T1000 (cell line): ENCODE measurements at regions not wholly inside any gene's neighbourhood (a gene's known extent, or its start where the extent isn't known, plus 50 kb on each side); places are given as distances from the start of the nearest gene placed in this dataset.
"Not testable (repeated sequence)": the region's sequence is repeated elsewhere in the genome, so short reads cannot be mapped to it uniquely, and the experiment has no call there.

Experiments used
- DNase-seq: peaks from one replicate; lab custom pipeline; 2025; ENCODE audit warnings: mixed read lengths; lab: John Stamatoyannopoulos, UW

DNA sequence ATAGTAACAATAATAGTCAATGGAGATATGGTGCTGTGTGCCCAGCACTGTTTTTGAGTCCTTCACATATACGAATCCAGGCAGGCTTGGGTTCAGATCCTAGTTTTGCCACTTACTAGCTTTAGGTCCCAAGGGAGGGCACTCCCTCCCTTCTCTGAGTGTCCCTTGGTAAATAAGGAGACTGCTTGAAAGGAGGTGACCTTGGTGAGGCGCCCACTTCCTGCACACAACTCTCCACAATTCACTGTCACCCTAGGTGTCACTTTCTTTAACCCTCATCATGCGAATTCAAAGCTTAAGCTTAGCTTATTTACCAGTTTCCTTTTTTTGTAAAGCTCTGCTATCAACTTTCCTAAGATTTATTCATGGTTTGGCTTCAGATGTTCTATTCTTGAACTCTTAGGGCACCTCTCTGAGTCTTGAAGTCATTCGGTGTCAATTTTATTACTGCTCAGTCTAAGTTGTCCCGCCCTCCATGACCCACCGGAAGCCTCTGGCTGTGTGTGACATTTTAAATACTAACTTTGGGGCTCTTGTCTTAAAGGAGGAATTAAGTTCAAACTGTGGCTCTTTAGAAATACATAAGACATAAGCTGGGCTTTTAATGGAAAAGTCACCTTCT, 170.7 kb upstream of the ZNF618 start:
- DNase-seq: no peak

DNA sequence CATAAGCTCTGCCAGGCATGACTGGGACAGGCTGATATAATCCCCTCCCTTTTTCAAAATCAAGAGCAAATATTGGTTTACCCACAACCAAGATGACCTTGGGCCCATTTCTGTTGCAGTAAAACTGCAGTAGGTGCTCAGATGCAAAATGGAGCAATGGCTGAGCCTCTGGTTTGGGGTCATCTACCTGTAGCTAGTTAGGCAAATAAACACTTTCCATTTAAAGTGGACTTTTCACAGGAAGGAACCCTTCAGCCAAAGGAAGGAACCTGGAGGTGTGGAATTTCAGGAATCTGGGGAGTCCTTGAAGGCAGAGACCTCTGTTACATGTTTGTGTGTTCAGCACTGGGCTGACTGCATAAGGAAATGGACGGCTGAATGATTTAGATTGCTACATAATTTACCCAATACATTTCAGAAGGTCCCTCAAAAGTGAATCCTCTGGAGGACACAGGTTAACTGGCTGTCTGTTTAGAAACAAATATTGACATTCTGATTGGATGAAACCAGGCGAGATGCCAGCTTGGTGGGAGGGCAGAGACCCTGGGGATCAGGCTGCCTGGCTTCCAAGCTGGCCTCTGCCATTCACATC, 170.1 kb upstream of the ZNF618 start:
- DNase-seq: no peak

DNA sequence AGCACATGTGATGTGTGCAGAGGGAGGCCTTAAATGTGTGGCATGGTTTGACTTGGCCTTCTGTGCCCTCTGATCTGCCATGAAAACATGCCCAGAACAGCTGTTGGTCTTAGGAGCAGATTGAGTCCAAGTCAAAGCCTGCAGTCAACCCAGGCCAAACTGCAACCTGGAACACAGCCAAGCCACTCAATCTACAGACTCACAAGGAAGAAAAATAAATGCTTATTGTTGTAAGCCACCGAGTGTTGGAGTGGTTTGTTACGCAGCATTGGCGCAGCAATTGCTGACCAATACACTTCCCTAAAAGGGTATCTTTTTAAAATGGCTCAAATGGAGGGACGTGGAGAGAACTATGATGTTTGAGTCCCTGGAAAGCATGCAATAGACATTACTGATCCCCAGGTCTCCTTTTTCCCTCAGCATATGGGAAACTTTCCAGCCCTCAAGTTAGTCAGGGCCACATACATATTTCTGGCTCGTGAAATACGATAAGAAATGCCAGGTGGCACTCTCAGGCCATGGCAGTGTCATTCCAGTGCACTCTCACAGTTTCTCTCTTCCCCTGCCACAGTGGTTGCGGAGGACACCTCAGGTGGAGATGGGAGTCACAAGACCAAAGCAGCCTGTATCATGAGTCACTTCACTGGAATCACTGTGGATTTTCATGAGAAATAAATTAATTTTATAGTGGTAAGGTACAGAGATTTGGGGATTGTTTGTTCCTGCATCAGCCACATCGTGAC, 168.0 kb upstream of the ZNF618 start:
- DNase-seq: no peak

DNA sequence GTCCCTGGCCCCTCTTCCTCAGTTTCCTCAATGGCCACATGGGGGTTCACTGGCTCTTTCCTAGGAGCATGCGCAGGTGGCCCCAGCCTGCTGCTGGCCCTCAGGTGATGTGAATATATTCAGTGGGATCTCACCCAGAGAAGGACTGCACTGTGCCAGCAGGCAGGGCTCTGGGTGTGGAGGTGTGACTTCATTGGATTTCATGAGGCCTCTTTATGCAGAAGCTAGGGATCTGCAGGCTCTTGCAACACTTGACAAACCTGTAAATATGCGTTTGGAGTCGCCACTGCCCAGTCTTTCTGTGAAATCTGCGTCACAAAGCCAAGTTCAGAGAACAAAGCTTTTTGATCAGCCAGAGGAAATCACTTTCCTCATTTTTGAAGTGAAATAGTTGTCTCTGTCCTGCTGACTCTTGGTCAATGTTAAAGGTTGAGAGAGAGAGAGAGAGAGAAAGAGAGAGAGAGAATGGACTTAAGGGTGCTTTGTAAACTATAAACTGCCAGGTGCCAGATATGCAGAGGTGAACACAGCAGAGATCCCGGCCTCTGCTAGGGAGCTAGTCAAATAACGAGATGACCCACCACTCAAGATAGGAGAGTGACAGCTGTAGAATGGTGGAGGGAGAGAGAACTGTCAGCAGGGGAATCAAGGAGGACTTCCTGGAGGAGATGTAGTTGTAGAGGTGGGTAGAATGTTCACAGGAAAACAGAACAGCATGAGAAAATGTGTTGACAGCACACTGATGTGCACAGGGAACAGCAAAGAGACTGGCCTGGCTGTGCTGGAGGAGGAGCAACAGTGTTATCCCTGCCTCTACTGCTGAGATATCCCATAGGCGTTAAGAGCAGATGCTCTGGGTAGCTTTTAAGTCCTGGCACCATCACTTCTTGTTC, 167.0 kb upstream of the ZNF618 start:
- no peak for DNase-seq

DNA sequence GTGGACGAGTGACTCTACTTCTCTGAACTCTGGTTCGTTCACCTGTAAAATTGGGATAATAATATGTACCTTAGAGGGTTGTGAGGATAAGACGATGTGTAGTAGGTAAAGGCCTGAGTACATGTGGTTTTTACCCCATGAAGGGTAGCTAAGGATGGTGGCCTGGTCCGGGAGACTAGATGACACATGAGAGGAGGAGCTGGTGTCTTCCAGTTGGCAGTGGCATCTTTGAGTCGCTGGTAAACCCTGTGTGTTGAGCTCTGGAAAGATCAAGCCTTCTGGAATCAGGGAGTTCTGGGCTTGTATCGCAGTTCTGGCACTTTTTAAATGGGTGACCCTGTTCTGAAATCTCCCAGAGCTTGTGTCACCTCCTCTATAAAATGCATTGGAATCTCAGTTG, 166.4 kb upstream of the ZNF618 start:
- DNase-seq: no peak

DNA sequence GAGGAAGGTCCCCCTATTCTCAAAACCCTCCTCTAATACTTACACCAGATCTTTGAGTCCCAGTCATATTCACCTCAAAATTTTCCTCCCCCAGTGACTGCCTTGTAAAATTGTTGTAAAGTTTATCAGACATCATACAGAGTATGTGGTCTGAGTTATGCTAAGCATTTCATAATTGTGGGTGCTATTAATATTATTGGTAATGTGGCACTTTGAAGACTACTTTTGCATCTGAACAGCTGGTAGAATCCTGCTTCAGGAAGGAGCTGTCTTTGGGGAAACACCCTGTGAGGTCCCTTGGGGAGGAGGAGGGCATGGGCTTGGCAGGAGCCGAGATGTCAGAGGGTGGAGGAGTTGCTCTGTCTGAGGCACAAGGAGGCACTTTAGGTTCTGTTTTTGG, 164.9 kb upstream of the ZNF618 start:
- DNase-seq: no peak

DNA sequence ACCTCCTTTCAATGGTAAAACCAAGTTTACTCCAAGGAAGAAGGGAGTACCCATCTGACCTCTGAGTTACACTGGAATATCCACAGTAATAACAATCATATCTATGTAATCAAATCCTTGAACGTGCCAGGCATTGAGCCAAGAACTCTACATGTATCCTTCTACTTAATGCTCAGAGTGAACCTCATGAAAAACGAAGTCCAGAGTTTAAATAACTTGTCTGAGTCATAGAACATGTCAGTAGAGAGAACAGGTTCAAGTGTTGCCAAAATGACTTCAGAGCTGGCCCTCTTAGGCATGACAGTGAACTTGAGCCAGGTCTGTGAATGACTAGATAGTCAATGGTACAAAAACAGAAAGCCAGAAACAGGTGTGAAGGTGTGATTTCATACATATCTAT, 164.1 kb upstream of the ZNF618 start:
- no peak for DNase-seq

DNA sequence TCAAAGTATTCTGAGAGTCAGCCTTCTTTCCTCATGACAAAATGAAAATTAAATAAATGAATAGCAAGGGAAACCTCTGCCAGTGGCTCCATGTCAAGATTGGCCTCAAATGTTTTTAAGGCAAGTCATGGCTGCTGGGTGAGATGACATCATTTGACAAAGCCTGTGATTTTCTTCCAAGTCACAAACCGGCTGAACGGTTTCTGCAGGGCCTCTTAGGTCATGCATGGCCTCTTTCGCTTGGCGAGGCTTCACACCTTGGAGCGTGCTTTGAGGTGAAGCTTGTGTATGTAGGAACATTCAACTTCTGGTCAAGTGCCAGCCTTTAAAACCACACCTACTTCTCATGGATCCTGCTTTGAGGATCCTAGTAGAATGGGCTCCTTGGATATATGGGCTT, 161.0 kb upstream of the ZNF618 start:
- no peak for DNase-seq

DNA sequence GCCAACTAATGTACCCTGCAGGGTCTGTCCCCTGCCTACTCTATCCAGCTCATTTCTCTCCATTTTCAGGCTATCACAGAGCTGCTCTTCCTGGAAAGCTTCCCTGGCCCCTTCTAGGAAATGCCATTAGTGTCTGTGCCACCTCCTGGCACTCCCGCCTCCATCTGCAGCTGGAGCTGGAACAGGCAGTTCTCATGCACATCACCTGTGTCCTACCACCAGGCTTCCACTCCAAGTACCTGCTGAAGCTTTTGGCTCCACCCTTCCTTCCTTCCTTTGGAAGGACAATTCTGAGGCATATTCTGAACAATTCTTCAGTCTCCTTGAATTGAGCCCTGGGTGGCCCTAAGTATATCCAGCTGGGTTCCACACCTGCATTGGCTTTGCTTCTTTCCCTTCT, 156.2 kb upstream of the ZNF618 start:
- no peak for DNase-seq

DNA sequence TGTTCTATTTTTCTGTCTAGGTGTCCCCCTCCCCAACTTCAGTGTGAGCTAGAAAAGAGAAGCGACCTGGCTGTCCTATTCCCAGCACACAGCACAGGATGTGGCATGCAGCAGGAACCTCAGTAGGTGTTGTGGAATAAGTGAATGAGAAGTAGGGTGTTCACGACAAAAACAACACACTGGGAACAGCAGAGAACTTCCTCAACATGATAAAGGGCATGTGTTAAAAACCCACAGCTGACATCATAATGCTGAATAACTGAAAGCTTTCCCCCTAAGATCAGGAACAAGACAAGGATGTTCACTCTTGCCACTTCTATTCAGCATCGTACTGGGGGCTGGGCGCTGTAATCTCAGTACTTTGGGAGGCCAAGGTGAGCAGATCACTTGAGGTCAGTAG, 155.6 kb upstream of the ZNF618 start:
- no peak for DNase-seq

DNA sequence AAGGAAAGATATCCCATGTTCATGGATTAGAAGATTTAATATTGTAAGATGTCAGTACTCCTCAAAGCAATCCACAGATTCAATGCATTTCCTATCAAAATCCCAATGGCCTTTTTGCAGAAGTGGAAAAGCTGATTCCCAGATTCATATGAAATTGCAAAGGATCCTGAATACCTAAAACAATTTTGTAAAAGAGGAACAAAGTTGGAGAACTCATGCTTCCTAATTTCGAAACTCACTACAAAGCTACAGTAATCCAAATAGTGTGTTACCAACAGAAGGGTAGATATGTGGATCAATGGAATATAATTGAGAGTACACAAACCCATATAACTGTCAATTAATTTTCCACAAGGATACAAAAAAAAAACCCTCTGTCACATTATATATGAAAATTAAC, 154.3 kb upstream of the ZNF618 start:
- no peak for DNase-seq

DNA sequence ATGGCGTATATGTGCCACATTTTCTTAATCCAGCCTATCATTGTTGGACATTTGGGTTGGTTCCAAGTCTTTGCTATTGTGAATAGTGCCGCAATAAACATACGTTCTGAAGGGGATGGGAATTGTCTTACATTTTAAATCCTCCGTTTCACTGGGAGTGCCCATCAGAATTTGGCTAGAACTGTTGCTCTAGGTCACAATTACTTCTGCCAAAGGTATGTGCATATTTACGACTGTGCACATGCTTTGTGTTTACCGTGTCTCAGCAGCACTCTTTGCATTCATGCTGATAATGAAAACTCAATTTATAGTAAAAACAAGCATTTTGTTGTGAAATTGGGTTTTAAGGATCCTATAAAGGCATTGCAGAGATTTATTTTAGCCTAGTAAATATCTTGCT, 151.9 kb upstream of the ZNF618 start:
- no peak for DNase-seq

DNA sequence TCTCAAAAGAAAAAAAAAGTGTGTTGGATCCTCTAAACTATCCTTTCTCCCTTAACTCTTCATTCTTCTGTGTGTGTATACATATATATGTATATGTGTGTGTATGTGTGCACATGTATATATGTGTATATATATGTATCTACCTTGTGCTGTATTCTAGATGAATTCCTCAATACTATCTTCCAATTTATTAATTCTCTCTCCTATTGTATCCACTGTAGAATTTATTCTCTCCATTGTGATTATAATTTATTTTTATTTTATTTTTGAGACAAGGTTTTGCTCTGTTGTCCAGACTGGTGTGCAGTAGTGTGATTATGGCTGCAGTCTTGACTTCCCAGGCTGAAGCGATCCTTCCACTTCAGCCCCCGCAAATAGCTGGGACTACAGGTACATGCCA, 147.1 kb upstream of the ZNF618 start:
- DNase-seq: no peak

DNA sequence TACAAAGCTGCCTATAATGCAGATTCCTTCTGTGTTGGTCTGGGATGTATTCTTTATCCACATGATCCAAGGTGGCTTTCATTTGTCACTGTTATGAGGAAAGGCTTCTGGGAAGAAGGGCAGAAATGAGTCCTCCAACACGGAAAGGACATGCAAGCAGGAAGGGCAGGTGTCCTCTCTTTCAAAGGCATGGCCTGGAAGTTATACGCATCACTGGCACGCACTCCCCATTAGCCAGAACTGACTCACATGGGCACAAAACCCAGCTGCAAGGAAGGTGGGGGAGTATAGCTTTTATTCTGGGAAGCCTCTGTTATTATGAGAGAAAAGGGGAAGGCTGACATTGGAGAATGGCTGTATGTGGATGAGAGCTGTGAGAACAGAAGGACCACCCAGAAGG, 141.3 kb upstream of the ZNF618 start:
- no peak for DNase-seq

DNA sequence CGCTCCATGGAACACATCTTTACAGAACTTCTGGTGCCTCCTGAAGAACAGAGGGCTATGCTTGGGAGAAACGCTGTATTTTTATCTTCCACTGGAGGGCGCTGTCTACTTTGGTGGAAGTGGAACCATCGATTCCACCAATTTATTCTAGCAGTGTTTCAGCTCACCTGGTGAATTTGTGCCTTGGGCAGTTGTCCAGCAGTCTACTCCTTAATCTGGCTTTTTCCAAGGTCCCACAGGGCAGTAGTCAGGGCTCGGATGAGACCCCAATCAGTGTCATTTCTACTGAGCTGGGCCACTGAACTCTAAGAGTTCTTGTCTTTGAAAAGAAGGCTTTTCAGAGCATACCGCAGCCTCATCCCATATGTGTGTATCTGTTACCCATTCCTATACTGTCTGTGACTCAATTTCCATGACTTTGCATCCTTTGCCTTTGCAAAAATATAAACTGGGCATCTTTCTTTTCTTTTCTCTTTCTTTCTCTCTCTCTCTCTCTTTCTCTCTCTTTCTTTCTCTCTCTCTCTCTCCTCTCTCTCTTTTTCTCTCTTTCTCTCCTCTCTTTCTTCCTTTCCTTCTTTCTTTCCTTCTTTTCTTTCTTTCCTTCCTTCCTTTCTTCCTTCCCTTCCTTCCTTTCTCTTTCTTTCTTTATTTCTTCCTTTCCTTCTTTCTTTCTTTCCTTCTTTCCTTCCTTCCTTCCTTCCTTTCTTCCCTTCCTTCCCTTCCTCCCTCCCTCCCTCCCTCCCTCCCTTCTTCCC, 138.4 kb upstream of the ZNF618 start:
- no peak for DNase-seq

DNA sequence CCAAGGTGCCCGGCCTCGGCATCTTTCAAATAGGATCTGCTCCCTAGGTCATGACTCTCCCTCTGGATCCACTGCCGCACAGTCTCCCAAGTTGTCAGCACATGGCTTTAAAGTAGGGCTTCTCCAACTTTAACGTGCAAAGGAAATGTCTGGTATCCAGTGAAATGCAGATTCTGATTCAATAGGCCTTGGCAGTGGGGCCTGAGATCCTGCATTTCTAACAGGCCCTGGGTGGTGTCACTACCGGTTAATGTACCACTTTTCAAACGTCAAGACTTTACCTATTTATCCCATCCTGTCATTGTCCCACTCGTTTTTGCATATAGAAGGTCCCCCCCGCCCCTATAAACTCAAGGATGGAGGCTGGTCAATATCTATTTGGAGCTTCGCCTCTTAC, 137.6 kb upstream of the ZNF618 start:
- no peak for DNase-seq

DNA sequence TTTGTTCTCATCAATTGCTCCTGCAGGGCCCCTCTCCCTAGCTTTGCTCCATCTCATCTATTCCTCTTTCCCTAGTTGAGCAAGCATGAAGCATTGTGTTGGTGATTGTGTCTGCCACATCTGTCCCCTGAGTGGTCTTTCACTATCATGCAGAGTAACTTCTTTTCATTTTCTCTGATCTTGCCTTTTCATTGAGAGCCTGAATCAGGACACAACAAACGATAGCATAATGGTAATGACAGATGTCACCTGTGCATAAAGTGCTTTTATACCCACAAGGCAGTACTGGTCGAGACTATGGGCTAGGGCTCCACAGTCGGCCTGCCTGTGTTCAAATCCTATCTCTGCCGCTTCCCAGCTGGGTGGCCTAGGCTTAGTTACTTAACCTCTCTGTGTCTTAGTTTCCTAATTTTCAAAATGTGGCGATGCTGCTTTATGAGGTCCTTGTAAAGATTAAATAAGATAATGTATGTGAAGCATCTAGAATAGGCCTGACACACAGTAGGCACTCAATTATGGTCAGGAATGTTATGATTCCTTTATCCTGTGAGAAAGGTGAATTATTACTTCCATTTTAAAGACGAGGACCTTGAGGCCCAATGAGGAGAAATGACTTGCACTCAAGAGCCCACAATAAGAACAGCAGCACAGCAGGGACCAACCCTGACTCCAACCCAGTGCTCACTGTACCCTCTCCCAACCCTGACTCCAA, 137.1 kb upstream of the ZNF618 start:
- DNase-seq: no peak

DNA sequence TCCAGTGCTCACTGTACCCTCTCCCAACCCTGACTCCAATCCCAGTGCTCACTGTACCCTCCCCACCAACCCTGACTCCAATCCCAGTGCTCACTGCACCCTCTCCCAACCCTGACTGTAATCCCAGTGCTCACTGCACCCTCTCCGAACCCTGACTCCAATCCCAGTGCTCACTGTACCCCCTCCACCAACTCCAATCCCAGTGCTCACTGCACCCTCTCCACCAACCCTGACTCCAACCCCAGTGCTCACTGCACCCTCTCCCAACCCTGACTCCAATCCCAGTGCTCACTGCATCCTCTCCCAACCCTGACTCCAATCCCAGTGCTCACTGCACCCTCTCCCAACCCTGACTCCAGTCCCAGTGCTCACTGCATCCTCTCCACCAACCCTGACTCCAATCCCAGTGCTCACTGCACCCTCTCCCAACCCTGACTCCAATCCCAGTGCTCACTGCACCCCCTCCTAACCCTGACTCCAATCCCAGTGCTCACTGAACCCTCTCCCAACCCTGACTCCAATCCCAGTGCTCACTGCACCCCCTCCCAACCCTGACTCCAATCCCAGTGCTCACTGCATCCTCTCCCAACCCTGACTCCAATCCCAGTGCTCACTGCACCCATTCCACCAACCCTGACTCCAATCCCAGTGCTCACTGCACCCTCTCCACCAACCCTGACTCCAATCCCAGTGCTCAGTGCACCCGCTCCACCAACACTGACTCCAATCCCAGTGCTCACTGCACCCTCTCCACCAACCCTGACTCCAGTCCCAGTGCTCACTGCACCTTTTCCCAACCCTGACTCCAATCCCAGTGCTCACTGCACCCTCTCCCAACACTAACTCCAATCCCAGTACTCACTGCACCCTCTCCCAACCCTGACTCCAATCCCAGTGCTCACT, 136.3 kb upstream of the ZNF618 start:
- DNase-seq: not testable (repeated sequence)

DNA sequence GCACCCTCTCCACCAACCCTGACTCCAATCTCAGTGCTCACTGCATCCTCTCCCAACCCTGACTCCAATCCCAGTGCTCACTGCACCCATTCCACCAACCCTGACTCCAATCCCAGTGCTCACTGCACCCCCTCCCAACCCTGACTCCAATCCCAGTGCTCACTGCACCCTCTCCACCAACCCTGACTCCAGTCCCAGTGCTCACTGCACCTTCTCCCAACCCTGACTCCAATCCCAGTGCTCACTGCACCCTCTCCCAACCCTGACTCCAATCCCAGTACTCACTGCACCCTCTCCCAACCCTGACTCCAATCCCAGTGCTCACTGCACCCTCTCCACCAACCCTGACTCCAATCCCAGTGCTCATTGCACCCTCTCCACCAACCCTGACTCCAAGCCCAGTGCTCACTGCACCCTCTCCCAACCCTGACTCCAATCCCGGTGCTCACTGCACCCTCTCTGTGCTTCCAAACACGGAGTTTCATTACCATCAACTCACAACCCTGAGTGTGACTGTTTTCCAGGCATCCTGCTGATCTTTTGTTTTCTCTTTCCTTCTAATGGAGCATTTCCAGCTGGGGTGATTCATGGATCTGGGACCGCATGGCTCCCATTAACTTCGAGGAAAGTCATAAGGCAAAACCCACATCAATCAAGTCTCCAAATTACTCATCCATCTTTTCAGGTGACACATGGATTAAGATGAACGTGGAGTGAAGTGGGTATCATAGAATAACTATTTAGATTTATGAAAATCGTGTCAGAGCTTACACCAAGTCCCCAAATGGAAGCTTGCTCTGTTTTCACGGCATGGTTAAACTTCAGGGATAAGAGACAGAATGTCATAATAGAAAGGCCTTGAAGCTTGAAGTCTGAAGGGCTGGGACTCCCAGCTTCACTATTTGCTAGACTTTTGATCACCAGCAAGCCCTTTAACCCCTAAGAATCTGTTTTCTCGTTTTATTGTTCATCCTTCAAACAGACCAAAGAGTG, 135.3 kb upstream of the ZNF618 start:
- DNase-seq: peak; percentile 45
